HG02588 (cell line): ENCODE measurements at regions not wholly inside any gene's neighbourhood (a gene's known extent, or its start where the extent isn't known, plus 50 kb on each side); places are given as distances from the start of the nearest gene placed in this dataset.

Experiments used
- ATAC-seq: cut with Tn5 transposase; IDR thresholded peaks from one replicate; pipeline ENCODE4 v1.9.1; 2021; ENCODE audit warnings: mild to moderate bottlenecking, moderate library complexity; ENCODE audit not compliant: unreplicated experiment

DNA sequence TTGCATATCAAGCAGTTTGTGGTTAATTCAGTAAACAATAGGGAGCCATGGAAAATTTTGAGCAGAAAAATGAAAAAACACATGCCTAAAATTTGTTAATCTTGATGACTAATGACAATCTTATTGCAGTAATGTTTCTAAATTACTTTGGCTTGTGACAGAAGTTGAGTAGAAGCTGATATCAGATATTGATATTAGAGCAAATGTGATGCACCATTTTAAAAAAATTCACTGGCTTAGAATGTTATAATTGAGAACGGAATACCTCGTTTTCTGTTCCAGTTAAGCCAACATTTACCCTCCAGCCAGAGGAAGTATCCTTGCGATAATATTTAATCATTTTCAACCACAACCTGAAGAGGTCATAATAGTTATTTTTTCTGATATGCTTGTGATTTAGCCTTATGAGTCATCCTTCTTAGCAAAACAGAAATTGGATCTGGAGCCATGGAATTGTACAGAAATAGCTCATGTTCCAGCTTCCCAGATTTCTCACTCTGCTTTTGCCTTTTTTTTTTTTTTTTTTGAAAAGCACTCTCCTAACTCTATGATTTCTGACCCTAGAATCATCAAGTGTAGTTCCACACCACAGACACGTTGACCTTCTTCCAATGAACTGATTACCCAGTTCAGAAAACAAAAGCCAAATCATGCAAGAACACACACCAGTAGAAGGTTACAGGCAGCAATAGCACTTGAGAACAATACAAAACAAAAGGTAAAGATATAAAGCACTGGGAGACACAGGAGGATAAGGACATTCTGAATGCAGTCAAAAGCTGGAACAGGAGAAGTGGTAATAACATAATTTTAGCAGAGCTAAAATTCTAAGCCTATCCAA lies 96.8 kb upstream of the PHYHIPL start:
- no peak for ATAC-seq

DNA sequence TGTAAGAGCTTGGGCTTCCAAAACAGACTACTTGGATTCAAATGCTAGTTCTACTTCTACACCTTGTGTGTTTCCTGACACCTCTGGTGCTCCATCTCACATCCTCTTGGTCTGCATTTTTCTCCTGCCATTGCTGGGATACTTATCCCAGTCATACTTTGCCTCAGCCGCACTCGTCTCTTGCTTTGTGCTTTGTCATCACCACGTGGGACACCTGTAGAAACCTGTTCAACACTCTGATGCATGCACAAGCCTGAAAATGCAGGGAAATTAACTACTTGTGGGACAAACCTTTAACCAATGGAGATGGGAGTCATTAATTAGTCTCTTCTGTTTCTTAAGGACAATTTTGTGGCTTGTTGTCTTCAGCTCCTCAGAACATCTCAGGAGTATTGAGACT lies 94.2 kb upstream of the PHYHIPL start:
- no peak for ATAC-seq

DNA sequence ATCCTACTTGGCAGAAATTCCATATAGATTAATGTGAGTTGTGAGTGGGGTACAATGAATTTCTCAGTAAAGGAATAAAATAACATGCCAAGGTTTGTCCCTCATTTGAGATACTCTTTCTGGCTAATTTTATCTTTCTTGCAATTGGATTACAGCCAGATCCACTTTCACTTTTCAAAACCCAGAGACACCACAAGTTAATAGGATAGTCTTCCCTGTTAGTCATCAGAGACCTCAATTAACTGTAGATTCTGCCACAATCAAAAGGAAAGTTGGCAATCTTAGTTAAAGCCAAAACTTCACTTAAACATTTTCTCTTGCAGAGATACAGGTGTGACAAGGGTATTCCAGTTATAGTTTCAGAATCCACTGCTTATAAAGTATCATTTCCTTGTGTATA lies 91.4 kb upstream of the PHYHIPL start:
- no peak for ATAC-seq

DNA sequence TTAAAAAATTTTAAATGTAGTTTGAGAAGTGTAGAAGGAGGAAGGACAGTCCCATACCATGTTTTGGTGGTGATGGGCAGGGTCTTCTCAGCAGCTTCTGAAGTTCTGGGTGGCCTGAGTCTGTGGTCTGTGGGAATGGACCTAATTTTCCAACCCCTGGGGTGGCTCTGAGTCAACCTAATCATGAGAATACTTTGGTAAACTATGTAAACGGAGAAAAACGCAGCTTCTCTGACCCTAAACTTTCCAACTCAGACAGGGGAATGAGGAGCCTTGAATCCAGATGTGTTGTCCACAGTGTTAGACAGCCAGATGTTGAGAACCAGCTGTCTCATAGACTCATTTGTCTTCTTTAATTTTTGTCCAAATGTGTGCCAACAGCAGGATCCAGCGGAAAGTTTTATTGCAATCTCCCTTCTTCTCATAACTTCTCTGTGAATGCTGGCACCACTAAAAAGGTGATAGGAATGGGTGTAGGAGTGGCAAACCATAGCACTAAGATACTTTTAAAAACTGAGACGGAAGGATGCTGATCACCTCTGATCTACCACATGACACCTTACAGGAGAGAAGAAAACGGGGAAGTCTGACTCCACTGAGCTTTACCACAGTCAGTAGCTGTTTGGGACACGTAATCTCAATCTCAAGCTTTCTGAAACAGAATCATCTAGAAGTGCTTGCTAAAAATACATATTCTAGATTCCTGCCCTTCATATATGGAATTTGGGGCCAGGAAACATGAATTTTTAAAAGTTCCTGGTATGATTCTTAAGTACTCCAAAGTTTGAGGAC lies 90.5 kb upstream of the PHYHIPL start:
- ATAC-seq, result no peak

DNA sequence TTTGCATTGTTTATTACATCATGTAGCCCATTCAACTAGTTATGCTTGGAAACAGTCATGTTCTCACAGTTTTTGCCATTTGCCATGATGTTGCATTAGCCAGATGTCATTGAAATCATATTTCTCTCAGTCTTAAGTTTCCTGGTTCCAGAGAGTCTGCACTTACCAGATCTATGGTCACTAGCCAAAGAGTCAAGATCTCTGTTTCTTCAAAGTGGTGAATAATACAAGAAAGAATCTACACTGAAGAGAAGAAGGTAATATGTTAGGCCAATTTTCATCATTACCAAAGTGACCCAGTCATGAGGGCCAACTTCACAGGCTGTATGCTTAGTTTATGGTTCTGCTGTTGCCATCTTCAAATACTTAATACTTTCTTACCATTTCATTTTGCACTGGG lies 89.0 kb upstream of the PHYHIPL start:
- no peak for ATAC-seq

DNA sequence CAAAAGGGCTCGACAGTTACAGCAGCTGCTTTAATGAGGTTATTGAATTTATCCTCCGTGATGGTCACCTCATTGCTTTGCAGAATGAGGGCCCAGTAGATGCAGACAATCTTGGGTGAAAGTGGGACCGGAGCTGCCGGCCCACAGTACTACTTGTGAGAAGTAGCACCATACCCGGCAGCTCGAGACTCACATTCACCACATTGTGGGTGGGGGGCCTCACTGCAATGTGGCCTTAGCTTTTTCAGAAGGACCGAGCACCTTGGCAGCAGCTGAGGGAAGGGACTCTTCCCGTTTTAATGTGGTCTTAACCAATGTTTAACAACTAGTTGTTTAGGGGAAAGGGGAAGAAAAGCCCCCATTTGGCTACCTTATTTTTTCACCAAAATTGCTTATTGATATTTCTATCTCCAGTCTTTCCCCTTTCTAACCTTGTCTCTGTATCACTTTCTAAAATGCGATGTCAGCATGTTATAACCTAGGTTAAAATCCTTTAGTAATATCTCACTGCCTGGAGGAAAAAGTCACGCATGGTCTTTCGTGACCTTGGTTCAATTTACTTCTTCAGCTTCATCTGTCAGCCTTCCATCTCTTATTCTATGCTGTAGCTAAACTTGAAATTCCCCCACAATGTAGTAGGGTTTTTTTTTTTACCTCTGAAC lies 87.4 kb upstream of the PHYHIPL start:
- ATAC-seq, result no peak

DNA sequence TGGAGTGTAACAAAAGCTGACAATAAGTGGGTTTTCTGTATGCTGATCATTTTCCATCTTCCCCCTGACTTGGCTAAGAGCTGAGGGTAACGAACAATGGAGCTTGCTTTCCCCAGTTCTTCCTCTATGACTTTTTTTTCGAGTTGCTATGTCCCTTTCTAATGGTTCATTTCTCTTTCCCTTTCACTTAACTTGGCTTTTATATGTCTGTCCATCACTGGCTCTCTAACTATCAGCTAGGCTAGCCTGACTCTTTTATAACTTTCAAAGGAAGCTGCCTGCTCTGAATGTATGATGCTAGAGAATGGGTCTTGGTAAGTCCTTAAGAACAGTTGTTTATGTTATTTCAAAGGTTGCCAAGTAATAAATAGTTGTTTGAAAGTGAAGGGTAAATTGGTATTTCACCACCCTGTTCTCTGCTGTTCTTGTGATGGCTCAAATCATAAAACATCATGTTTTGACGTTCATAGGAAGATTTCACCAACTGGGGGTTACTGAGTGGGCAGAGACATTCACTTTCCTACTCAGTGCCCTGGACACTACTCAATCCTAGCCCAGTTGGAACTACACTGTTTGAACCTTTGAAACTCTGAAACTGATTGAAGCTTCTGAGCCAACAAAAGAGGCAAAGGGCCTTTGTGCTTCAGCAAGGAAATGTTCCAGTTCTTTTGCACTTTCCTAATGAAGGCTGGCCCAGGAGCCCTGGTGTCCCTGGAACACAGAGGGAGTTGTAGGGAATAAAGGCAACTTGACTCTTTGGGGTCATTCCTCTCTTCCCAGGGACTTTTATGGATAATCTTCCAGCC lies 85.4 kb upstream of the PHYHIPL start:
- no peak for ATAC-seq

DNA sequence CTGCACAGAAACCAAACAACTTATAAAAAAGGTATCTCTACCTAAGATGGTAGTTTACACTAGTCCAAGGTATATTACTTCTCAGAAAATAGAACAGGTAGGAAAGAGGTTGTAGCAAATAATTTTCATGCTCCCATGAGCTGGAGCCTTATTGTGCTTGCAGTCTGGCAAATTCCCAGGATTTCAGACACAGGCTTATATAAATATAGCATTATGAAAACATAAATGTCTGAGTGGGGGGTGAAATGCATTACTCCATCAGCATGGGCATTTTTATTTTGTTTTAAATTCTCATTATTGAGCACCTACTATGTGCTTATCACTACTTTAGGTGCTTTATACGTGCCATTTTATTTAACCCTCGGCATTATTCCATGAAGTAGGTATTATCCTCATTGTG lies 83.0 kb upstream of the PHYHIPL start:
- no peak for ATAC-seq

DNA sequence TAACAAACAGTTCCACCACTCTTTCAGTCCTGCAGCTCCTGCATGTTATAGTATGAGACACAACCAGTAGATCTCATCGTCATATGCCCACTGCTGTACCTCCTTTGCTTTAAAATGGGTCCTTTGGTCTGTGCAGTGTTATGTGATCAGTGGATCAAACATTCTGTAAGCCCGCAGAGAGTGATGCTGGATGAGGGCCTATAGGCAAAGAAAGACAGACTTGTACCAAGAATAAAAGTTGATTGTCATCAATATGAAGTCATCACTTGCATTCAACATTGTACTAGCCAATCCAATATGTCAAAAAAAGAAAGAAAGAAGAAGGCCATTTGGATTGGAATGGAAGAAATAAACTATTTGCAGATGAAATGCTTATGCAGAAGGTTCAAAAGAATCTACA lies 79.8 kb upstream of the PHYHIPL start:
- ATAC-seq, result no peak

DNA sequence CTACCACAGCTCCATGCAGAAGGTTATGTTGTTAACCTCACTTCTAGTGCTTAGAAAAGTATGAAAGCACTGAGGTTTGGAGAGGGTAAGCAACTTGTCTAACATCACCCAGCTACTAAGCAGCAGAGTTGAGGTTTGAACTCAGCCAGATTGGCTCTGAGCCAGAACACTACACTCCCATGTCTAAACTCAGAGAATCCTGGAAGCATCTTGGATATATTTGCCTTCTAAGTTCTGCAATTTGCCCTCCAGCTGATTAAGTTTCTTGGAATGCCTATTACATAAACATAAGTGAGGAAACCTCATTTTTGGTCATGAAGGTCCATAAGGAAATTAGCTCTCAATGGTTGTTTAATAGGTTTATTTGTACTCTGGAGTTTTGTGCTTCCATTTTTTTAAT lies 78.1 kb upstream of the PHYHIPL start:
- no peak for ATAC-seq

DNA sequence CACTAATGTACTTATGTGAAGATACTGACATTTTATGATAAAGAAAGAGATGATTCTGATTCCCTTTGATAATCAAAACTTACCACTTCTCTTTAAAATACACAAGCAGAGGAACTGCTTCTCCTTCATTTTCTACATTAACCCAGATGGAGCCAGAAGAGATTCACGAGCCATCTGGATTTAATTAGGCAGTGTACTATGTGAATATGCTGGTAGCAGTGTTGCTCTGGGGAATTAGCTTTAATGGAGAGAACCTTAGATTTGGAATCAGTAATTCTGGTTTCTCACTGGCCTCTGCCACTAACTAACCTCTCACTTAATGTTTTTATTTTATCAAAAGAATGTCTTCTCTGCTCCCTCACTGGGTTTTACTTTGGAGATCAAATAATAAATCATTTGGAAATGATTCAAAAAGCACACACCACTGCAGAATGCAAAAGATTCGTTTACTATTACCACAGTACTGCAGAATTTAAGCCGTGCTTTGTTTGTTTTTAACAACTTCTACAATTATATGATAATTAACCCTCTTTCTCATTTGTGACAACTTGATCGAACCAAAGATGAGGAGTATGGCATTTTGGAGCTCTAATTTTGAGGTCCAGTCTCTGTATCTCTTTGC lies 77.5 kb upstream of the PHYHIPL start:
- no peak for ATAC-seq

DNA sequence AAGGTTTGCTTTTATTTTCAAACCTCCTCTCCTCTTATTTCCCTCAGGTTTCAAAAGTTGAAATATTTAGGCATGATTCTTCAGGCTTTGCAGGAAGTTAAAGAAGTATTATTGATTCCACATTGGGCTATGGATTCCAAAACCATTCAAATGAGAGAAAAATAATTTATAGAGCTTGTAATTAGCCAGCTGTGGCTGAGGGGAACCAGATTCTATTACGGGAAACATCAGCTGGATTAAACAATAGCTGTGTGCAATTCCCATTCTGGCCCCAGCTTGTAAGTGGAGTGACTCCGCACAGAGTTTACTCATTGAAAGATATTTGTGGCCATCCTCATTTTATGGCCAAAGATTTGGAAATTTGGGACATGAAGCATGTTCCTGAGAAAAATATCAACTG lies 77.0 kb upstream of the PHYHIPL start:
- ATAC-seq, result no peak

DNA sequence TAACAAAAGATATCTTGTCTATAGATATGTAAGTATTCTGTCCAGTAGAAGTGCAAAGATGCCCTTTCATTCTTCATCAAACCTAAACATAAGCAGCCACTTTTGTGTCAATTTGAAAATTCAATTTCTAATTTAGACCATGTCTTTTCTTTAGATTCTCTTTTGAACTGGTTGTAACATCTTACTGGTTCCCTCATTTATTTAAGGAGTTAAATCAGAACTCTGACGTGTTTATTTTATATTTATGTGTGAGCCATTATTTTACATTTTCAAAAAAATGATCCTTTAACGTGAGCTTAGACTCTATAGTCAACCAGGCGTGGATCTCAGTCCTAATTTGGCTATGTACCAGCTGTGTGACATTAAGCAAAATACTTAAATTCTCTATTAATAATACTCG lies 74.0 kb upstream of the PHYHIPL start:
- no peak for ATAC-seq

DNA sequence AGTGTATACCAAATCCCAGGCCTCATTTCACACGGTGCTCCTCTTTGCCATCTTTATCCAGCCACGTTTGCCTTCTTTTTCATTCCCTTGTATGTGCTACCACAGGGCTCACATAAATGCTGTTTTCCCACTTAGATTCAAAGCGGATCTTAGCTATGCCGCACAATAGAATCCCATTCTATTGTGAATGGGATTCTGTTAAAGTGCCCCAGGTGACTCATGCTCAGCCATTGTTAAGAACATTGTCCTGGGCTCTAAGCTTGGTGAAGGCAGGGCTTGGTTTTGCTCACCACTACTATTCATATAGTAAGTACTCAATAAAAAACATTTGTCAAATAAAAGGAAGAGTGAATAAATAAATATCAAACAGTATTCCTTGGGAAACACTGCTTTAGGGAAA lies 72.3 kb upstream of the PHYHIPL start:
- no peak for ATAC-seq

DNA sequence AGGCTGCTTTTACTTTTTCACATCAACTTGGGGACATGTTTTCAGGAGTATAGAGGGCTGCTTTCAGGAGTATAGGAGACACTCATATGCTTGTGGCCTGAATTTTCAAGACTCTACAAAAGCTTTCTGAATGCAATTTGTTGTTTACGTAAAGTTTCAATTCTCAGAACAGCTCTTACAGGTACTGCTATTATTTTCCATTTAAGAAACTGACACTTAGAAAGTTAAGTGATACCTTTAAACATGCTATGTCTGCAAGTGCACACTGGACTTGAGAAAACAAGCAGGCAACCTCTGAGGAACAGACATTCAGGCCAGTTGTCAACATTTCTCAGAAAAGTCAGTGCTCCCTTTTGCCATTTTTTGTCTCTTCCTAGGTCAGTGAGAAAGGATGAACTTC lies 70.0 kb upstream of the PHYHIPL start:
- no peak for ATAC-seq

DNA sequence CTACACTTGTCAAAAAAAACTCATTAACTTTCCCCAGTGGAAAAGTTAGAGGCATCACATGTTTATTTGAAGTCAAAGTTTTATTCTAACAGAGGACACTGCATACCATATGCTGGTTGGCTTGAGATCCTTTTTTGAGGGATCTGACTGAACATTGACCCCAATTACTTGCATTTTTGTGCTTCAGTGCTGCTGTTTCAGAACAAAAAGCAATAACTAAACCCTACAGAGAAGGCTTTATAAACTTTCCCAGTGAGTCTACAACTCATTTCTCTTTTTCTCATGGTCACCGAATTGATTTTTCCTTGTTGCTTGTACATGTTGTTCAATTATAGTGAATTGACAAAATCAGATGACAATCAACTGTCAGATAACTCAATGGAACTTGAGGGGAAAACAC lies 69.3 kb upstream of the PHYHIPL start:
- ATAC-seq, result no peak

DNA sequence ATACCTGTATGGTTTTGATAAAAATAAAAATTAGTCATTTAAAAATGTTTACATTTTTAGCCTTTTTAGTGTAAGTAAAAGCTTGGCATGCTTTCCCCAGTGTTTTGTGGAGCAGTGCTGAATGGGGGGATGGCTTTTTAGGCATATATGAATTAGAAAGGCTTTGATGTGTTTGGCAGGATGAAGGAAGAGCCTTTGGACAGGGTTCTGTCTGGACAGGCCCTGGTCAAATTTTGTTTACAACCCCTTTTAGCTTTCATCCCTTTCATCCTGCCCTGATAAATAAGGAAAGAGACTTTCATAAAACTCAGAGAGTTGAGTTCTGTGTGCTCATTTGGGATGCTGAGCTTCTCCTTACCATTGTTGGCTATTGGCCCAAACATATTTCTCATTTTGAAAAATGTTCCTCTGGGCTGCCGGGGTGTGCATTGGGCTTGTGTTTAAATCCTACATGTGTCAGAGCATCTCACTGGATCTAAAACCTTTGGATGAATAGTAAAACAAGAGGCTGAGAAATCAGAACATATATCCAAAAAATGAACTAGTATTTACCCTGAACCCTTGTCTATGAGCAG lies 68.1 kb upstream of the PHYHIPL start:
- ATAC-seq, result no peak

DNA sequence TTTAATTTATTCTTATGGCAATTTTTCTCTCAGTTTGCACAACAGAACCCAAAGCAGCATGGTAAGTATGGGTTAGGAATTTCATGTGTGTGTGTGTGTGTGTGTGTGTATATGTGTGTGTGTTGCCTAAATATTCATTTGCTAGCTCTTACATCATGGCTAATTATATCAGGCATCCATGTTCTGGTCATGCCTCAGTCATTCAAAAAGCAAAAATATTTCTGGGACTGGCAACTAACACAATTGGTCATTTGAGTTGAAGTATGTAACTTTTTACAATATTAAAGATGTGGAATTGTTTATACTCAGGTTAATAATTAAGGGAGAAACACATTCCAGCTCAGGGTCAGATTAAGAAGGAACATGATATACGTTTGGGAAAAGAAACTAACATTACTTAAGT lies 67.6 kb upstream of the PHYHIPL start:
- ATAC-seq, result no peak

DNA sequence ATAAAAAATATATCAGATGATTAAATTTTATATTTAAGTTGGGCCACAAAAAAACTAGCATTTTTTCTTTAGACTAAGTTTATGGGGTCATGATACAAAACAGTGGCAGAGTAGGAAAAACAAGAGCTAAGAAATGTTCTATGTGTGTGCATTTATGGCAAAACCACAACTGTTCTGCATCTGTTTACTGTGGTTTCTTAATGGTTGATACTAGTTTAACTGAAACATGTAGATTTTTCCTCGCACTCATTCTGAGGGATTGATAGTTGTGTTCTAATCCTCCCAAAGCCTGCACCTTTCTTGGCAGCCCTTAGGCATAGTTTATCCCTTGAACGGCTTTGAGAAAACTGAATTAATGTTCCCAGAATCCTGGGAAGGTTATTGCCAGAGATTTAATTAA lies 66.6 kb upstream of the PHYHIPL start:
- no peak for ATAC-seq

DNA sequence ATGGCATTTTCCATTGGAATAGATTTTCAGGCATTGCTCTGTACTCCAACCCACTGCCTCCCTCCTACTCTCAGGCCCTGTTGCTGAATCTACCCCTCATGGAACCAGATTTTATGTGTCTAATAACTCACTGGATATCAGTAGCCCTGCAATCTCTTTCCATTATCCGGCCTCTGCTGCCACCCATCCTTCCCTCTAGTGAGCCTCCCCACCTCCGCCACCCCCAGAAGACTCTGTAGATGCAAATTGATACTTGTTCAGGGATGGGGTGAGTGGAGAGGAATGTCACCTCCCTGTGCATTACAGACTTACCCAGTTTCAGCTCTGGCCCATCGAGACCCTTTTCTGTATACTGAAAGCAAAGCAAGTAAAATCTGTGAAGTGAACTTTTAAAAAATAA lies 52.3 kb upstream of the PHYHIPL start:
- no peak for ATAC-seq
